Testis (tissue), 2 donors: ENCODE measurements at regions not wholly inside any gene's neighbourhood (a gene's known extent, or its start where the extent isn't known, plus 50 kb on each side); places are given as distances from the start of the nearest gene placed in this dataset.
"Not testable (repeated sequence)": the region's sequence is repeated elsewhere in the genome, so short reads cannot be mapped to it uniquely, and the experiment has no call there.

Experiments
- DNase-seq: peaks from one replicate; pipeline ENCODE4 v3.0.0-alpha.2; 2019
- H3K27ac ChIP-seq, 2 donors: fragments of 200-600 bp; sonication (generic); one replicate each; pipeline ENCODE4 v1.5.1; 2019
- H3K27me3 ChIP-seq: fragments of 200-600 bp; sonication (generic); one replicate; pipeline ENCODE4 v1.5.1; 2019
- H3K36me3 ChIP-seq: fragments of 200-600 bp; sonication (generic); one replicate; pipeline ENCODE4 v1.5.1; 2017; ENCODE audit warnings: low read depth; ENCODE audit errors: missing control alignments
- H3K4me1 ChIP-seq: fragments of 200-600 bp; sonication (generic); one replicate; pipeline ENCODE4 v1.5.1; 2019
- H3K4me3 ChIP-seq, 2 donors: fragments of 200-600 bp; sonication (generic); one replicate each; pipeline ENCODE4 v1.5.1; 2017 to 2019
- H3K9me3 ChIP-seq: fragments of 200-600 bp; sonication (generic); one replicate; pipeline ENCODE4 v1.5.1; 2017
- POLR2A ChIP-seq: fragments of 450-650 bp; IDR thresholded peaks from one replicate; pipeline ENCODE4 v1.6.1; 2017; ENCODE audit warnings: antibody characterized with exemption, mild to moderate bottlenecking, moderate library complexity
- WGBS, 2 donors: methylation state at CpG; one replicate each; pipeline ENCODE4 v1.1.5; 2018; 5-methylcytosine and 5-hydroxymethylcytosine counted together
- intact Hi-C: fragments of 100-400 bp; cut with DNase I; formaldehyde crosslinking; loops from one replicate; pipeline ENCODE4 v1.15.1; 2023; ENCODE audit warnings: low total_unique reads
- TF ChIP-seq, protein P1 (sequence below), 3 experiments: fragments of 450-650 bp in 2 of 3; fragments of 200-600 bp in 1 of 3; sonication (generic) in 1 of 3; IDR thresholded peaks; one replicate each; pipeline ENCODE4 v1.5.1; 2016 to 2019; ENCODE audit warnings: antibody characterized with exemption in 3 of 3, mild to moderate bottlenecking in 2 of 3, moderate library complexity in 1 of 3

DNA sequence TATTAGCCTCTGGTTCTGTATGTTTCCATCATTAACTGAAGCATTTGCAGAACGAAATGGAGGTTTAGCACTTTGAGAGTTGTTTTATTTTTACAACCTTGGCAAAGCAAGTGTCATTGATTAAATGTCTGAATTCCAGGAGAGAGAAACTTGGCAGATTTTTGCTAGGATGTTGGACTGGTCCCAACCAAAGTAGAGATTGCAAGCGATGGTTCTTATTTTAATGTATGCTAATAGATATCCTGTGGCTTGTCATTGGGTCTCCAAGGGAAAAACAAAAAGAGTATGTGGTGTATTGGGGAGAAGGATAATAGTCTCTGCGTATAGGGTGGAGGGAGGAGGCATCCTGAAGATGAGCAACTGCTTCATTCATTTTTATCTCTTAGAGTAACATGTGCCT is 457.2 kb upstream of the RUNX1 start:
- no peaks in the 10 kb centered on the region for H3K36me3 ChIP-seq
- H3K27me3 ChIP-seq: no peaks in the 10 kb centered on the region
- 36 to 57% methylated on average over 3 of the region's 3 CpGs for WGBS, 2 donors

DNA sequence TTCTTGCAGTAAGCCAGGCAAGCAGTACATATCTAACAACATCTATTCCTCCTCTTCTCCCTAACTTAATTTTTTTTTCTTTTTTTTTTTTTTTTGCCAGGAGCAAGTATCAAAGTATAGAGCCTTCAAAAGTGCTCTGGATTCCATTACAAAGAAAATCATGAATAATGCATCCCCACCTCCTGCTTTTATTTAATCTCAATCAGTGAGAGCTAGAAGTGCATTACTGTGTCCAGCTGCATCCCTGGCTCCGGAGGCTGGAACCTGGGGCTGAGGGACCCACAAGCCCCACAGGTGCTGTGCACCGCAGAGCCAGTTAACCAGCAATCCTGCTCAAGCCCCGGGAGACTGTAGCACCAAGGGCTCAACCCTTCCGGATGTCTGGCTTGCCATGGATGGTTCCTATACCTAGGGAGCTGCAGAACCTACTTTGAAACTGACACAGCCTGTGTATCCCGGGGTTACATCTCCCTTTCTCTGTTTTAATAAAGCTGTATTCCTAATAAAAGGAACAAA is 455.9 kb upstream of the RUNX1 start:
- H3K4me1 ChIP-seq: peaks cover 7% of the 10 kb centered on the region
- H3K36me3 ChIP-seq: no peaks in the 10 kb centered on the region
- 91% methylated on average over 5 of the region's 5 CpGs for WGBS, 2 donors
- no peak for TF ChIP-seq POLR2A
- H3K27me3 ChIP-seq: no peaks in the 10 kb centered on the region
- H3K4me3 ChIP-seq: no peak overlapping the region
- no peaks in the 10 kb centered on the region for H3K9me3 ChIP-seq
- intact Hi-C loops: no loop called here
- no peak for DNase-seq
- no peak overlapping the region for H3K27ac ChIP-seq

More for the DNA sequence above, 457.2 kb upstream of the RUNX1 start:
- no peak for DNase-seq
- H3K4me1 ChIP-seq: peaks cover 7% of the 10 kb centered on the region
- intact Hi-C loops: no loop called here
- no peak overlapping the region for H3K4me3 ChIP-seq
- H3K27ac ChIP-seq: no peak overlapping the region
- no peaks in the 10 kb centered on the region for H3K9me3 ChIP-seq
- TF ChIP-seq, protein P1, sequence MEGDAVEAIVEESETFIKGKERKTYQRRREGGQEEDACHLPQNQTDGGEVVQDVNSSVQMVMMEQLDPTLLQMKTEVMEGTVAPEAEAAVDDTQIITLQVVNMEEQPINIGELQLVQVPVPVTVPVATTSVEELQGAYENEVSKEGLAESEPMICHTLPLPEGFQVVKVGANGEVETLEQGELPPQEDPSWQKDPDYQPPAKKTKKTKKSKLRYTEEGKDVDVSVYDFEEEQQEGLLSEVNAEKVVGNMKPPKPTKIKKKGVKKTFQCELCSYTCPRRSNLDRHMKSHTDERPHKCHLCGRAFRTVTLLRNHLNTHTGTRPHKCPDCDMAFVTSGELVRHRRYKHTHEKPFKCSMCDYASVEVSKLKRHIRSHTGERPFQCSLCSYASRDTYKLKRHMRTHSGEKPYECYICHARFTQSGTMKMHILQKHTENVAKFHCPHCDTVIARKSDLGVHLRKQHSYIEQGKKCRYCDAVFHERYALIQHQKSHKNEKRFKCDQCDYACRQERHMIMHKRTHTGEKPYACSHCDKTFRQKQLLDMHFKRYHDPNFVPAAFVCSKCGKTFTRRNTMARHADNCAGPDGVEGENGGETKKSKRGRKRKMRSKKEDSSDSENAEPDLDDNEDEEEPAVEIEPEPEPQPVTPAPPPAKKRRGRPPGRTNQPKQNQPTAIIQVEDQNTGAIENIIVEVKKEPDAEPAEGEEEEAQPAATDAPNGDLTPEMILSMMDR (IDR thresholded peaks at IDR 0.05): no peak
- no peak for TF ChIP-seq POLR2A

GRCh38 chr21:35504277-35504676 is 455.2 kb upstream of the RUNX1 start:
- intact Hi-C loops: no loop called here
- no peak overlapping the region for H3K27ac ChIP-seq
- no peak for TF ChIP-seq POLR2A
- TF ChIP-seq, protein P1 (IDR thresholded peaks at IDR 0.05): no peak
- H3K9me3 ChIP-seq: no peaks in the 10 kb centered on the region
- H3K4me3 ChIP-seq: no peak overlapping the region
- no peaks in the 10 kb centered on the region for H3K27me3 ChIP-seq
- DNase-seq: no peak
- 42 to 43% methylated on average over 6 of the region's 6 CpGs for WGBS, 2 donors
- no peaks in the 10 kb centered on the region for H3K36me3 ChIP-seq
- peaks cover 7% of the 10 kb centered on the region for H3K4me1 ChIP-seq

DNA sequence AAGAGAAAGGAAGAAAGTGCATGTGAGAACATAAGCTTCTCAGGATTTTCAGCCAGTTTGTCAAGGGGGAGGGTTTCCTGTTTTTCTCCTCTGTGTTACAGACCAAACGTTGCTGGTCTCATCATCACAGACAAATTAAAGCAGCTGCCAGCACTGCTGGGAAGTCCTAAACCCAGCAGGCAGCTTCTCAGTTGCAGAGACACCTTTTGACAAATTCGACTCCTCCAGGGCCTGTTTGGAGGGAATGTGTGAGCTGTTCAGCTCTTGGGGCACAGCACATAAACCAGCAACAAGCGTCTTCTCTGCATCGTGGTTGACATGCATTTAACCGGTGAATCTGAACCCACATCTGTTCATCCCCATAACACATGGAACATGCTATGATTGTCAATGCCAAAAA is 454.6 kb upstream of the RUNX1 start:
- Histone ChIP-seq H3K4me3 (no peak overlapping the region), H3K4me1 (peaks cover 7% of the 10 kb centered on the region), H3K27me3 (no peaks in the 10 kb centered on the region), H3K36me3 (no peaks in the 10 kb centered on the region), H3K27ac (no peak overlapping the region), H3K9me3 (no peaks in the 10 kb centered on the region)
- WGBS, 2 donors: 39 to 42% methylated on average over 5 of the region's 5 CpGs
- intact Hi-C loops: no loop called here
- DNase-seq: peak; percentile 25
- no peak for TF ChIP-seq POLR2A

DNA sequence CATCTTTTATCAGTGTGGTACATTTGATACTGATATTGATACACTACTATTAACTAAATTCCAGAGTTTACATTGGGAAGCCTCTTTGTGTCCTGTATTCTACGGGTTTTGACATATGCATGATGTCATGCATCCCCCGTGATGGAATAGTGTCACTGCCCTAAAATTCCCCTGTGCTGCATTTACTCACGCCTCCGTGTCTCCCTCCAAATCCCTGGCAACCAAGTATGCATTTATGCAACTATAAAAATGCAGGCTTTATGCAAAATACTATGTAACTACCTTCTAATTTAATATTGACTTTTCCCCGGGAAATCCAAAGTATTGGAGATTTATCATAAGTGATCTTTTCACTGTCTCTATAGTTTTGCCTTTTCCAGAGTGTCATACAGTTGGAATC is 453.7 kb upstream of the RUNX1 start:
- Histone ChIP-seq H3K9me3 (no peaks in the 10 kb centered on the region), H3K4me3 (no peak overlapping the region), H3K27me3 (no peaks in the 10 kb centered on the region), H3K4me1 (peaks cover 7% of the 10 kb centered on the region), H3K27ac (no peak overlapping the region), H3K36me3 (no peaks in the 10 kb centered on the region)
- intact Hi-C loops: no loop called here
- no peak for DNase-seq
- 70 to 73% methylated on average over 5 of the region's 5 CpGs for WGBS, 2 donors
- TF ChIP-seq, protein P1 (IDR thresholded peaks at IDR 0.05): no peak

DNA sequence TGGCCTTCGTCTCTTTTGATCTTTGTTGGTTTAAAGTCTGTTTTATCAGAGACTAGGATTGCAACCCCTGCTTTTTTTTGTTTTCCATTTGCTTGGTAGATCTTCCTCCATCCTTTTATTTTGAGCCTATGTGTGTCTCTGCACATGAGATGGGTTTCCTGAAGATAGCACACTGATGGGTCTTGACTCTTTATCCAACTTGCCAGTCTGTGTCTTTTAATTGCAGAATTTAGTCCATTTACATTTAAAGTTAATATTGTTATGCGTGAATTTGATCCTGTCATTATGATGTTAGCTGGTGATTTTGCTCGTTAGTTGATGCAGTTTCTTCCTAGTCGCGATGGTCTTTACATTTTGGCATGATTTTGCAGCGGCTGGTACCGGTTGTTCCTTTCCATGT is 448.4 kb upstream of the RUNX1 start:
- H3K4me1 ChIP-seq, H3K27ac ChIP-seq, H3K4me3 ChIP-seq, H3K36me3 ChIP-seq, DNase-seq, H3K27me3 ChIP-seq, intact Hi-C loops, H3K9me3 ChIP-seq: not testable (repeated sequence)
- WGBS, 2 donors: 92% methylated on average over 2 of the region's 7 CpGs
